Fibroblast of peridontal ligament (primary cell): ENCODE measurements at regions not wholly inside any gene's neighbourhood (a gene's known extent, or its start where the extent isn't known, plus 50 kb on each side); places are given as distances from the start of the nearest gene placed in this dataset.

ENCODE experiments used
- DNase-seq: peaks from one replicate; pipeline ENCODE4 v3.0.0-alpha.2; 2010; ENCODE audit errors: extremely low read depth

DNA sequence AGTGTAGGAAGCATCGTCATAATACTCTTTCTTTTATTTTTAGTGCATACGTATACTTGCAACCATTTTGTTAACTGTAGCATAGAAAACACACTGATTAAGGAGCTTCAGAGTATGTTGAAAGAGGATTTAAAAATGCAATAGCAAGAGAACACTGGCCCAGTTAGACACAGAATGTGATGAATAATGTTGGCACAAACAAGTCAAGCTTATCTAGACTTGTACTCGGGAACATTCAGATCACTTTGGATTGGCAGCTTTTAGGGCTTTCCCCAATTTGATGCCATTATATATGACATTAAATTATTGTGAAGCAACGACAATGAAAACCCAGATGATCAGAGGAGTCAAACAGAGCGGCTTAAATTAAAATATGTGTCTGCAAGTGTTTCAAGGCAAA is 468.1 kb downstream of the PRKD1 start:
- DNase-seq: no peak

GRCh38 chr14:29459969-29460560 is 467.6 kb downstream of the PRKD1 start:
- no peak for DNase-seq

DNA sequence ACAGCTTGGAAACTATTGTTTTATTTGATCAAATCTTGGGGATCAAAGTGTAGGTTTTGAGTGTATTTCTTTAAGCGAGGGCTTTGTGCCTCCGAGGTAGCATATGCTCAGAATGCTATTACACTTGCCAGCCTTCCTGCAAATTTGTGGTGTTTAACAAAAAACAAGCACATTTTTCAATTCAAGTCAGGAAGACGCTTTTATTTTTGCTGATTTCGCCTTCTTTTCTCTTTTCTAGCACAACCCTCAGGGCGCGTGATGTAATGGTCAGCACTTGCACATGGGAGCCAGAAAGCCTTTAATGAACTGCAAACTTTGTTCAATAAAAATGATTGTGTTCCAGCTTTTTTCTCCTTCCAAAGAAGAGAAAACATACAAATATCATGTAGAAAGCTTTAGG is 466.5 kb downstream of the PRKD1 start:
- DNase-seq: no peak

GRCh38 chr14:29461506-29461905 is 466.1 kb downstream of the PRKD1 start:
- DNase-seq: no peak

DNA sequence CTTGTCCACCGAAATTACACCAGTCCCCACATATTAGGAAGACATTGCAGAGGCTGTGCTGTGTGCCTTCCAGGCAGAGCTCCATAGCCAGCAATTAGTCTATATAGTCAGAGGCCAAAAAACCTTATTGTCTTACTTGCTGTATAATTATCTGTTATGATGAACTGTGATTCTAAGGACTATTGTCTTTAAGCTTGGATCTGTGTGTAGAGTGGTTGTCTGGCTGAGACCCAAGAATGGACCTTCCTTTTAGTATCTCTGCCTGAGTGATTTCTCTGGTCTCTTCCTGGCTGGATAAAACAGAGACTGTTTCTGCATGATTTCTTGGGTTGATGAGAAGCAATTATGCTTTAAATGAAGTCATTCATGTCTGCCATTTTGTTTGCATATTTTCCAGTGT is 465.3 kb downstream of the PRKD1 start:
- no peak for DNase-seq

- DNase-seq: no peak
Measured at GRCh38 chr14:29462772-29463171, 464.9 kb downstream of the PRKD1 start.

DNA sequence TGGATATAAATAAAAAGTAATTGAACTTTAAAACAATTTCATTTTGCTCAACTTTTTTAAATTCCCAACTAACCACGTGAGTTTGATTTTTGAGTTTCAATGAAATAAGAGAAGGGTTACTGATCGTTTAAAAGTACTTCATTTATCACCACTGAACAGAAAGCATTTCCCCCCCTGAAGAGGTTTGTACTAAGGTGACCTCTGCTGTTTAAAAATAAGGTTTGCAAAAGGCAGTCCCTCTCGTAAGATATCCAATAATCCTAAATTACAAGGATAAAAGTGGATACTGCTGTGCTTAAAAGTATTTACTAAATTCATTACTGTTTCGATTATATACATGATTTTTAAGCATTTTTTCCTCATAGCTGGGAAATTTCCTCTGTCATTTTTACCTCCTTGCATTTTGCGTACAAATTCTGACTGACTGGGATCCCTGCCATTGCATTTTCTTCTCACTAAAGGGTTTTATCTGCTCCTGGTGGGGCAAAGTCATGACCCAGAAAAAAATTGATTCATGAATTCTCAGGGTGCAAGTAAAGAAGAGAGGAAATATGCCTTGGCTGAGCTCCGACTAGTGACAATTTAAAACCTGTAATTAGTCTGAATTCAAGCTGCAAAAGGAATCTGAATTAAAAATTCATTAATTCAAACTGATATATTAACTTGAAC is 463.8 kb downstream of the PRKD1 start:
- peak; percentile 46 for DNase-seq

DNA sequence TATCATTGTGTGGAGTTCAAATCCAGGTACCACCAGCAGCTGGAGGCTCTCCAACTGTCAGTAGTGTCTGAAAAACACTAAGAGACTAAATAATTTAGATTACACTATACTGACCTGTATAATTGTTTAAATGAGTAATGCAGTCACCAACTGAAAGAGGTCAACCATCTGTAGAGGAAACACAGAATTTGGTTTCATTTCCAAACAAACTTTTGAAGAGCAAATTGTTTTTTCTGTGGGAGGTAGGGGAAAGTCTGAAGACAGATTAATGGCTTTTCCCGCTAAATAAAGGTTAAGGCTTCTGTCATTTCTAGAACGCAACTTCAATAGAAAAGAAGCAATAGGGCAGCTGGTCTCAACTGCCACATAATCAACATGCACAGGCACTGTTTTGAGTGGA is 462.6 kb downstream of the PRKD1 start:
- no peak for DNase-seq

DNA sequence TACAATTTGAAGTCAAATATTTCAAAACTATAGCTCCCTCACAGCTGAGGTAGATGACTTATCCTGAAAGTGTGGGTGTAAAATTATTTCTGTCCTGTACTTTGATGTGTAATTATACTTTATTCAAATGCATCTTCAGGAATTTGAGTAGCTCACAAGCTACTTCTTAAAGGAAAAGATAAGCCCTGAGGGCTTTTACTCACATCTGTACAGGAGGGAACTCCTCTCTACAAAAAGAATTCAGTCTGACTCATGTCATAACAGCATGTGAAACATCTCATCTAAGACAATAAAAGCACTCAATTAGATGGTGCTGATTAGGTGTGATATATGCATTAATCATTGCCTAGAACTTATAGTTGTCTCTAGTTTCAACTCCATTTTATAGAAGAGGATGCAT is 452.0 kb downstream of the PRKD1 start:
- no peak for DNase-seq

- DNase-seq: no peak
Measured at GRCh38 chr14:29486132-29486531, 441.5 kb downstream of the PRKD1 start.

GRCh38 chr14:29489911-29490425 is 437.7 kb downstream of the PRKD1 start:
- no peak for DNase-seq

GRCh38 chr14:29493849-29494248 is 433.8 kb downstream of the PRKD1 start:
- DNase-seq: no peak

DNA sequence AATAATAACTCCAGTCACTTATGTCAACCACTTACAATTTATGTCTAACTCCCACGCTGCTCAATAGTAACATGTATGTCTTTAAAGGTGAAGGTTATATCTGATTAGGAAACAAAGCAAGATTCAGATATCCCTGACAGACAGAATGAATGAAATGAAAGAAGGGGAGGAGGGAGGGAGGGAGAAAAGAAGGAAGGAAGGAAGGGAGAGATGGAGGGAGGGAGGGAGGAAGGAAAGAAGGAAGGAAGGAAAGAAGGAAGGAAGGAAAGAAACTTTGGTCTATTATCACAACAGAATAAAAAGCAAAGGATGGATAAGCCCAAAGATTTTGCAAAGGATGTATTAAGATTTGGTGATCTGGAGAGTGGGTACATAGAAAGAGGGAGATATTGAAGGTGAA is 433.3 kb downstream of the PRKD1 start:
- DNase-seq: no peak

DNA sequence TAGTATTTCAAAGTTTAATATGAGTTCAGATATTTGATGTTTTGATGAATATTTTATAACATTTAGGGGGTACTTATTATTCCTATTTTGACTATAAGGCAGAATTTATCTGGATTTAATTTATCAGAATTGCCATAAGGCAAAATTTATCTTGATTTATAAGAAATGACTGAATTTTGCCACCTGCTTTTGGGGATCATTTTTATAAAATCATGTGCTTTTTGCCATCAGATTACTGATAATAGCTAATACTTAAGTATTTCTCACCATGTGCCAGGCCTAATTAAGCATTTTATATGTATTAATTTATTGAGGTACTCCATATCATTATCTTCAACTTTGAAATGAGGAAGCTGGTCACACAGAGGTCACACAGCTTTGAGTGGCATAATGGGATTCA is 423.7 kb downstream of the PRKD1 start:
- no peak for DNase-seq

DNA sequence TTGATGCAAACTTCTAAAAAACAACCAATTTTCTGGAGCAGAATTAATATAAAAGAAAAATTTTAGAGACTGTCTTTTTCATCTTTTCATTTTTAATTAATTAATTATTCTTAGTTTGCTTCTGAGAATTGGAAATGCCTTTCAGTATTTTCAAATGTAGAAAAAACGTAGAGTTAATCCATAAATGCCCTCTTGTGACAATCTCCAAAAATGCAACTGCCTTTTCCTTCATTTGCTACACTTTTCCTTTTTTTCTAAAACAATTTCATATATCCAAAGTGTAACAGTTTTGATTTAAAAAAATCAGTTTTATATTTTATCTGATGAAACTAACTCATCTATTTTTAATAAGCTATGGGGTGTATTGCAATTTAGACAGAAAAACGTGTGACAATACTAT is 409.3 kb downstream of the PRKD1 start:
- DNase-seq: peak; percentile 58

- DNase-seq: no peak
Measured at GRCh38 chr14:29521526-29522137, 406.0 kb downstream of the PRKD1 start.
